ENCODE measurements at regions not wholly inside any gene's neighbourhood (a gene's known extent, or its start where the extent isn't known, plus 50 kb on each side); places are given as distances from the start of the nearest gene placed in this dataset.
"Not testable (repeated sequence)": the region's sequence is repeated elsewhere in the genome, so short reads cannot be mapped to it uniquely, and the experiment has no call there.

- no peak for DNase-seq (ENCODE audit: low read depth, low spot score)
These were observed 263.1 kb downstream of the MSX2 start for GRCh38 chr5:174987443-174988012.

GRCh38 chr5:174984863-174985262, 260.5 kb downstream of the MSX2 start:
- no peak for DNase-seq (ENCODE audit: low read depth, low spot score)

- DNase-seq (ENCODE audit: low read depth, low spot score) = no peak
These were observed 258.1 kb downstream of the MSX2 start for GRCh38 chr5:174982485-174982884.

GRCh38 chr5:174981416-174981815, 257.0 kb downstream of the MSX2 start:
- DNase-seq (ENCODE audit: low read depth, low spot score) = no peak

GRCh38 chr5:174980952-174981351, 256.6 kb downstream of the MSX2 start:
- no peak for DNase-seq (ENCODE audit: low read depth, low spot score)

- no peak for DNase-seq (ENCODE audit: low read depth, low spot score)
These were observed 247.9 kb downstream of the MSX2 start for GRCh38 chr5:174972291-174972690.

GRCh38 chr5:174971210-174971609, 246.8 kb downstream of the MSX2 start:
- DNase-seq (ENCODE audit: low read depth, low spot score) = no peak

GRCh38 chr5:174970502-174970901, 246.1 kb downstream of the MSX2 start:
- DNase-seq (ENCODE audit: low read depth, low spot score) = no peak

- no peak for DNase-seq (ENCODE audit: low read depth, low spot score)
These were observed 229.5 kb downstream of the MSX2 start for GRCh38 chr5:174953871-174954270.

GRCh38 chr5:174951151-174951780, 226.9 kb downstream of the MSX2 start:
- peak; percentile 20 for DNase-seq (ENCODE audit: low read depth, low spot score)

GRCh38 chr5:174947548-174947947, 223.2 kb downstream of the MSX2 start:
- no peak for DNase-seq (ENCODE audit: low read depth, low spot score)

GRCh38 chr5:174945853-174946252, 221.5 kb downstream of the MSX2 start:
- DNase-seq (ENCODE audit: low read depth, low spot score) = no peak

GRCh38 chr5:174943785-174944184, 219.4 kb downstream of the MSX2 start:
- DNase-seq (ENCODE audit: low read depth, low spot score) = no peak

GRCh38 chr5:174943002-174943401, 218.6 kb downstream of the MSX2 start:
- DNase-seq (ENCODE audit: low read depth, low spot score) = not testable (repeated sequence)

- no peak for DNase-seq (ENCODE audit: low read depth, low spot score)
These were observed 213.1 kb downstream of the MSX2 start for GRCh38 chr5:174937201-174938123.

- DNase-seq (ENCODE audit: low read depth, low spot score) = no peak
These were observed 211.6 kb downstream of the MSX2 start for GRCh38 chr5:174935854-174936474.

GRCh38 chr5:174931033-174931432, 206.7 kb downstream of the MSX2 start:
- not testable (repeated sequence) for DNase-seq (ENCODE audit: low read depth, low spot score)

- no peak for DNase-seq (ENCODE audit: low read depth, low spot score)
These were observed 201.2 kb downstream of the MSX2 start for GRCh38 chr5:174925586-174925985.

- DNase-seq (ENCODE audit: low read depth, low spot score) = no peak
These were observed 198.6 kb downstream of the MSX2 start for GRCh38 chr5:174922955-174923354.

GRCh38 chr5:174920906-174921550, 196.6 kb downstream of the MSX2 start:
- DNase-seq (ENCODE audit: low read depth, low spot score) = no peak

GRCh38 chr5:174919351-174919750, 195.0 kb downstream of the MSX2 start:
- no peak for DNase-seq (ENCODE audit: low read depth, low spot score)

GRCh38 chr5:174918655-174919054, 194.3 kb downstream of the MSX2 start:
- no peak for DNase-seq (ENCODE audit: low read depth, low spot score)

Data from activated CD4-positive, CD25-positive, alpha-beta regulatory T cell treated with anti-CD3 and anti-CD28 coated beads, Interleukin-2, amount 50 U/mL, for 16 hours (primary cell).